ENCODE measurements at regions not wholly inside any gene's neighbourhood (a gene's known extent, or its start where the extent isn't known, plus 50 kb on each side); places are given as distances from the start of the nearest gene placed in this dataset.

- TF ChIP-seq CTCF (IDR thresholded peaks at IDR 0.05) = no peak
Measured at GRCh38 chr7:47724335-47724982, 142.5 kb upstream of the TNS3 start.

DNA sequence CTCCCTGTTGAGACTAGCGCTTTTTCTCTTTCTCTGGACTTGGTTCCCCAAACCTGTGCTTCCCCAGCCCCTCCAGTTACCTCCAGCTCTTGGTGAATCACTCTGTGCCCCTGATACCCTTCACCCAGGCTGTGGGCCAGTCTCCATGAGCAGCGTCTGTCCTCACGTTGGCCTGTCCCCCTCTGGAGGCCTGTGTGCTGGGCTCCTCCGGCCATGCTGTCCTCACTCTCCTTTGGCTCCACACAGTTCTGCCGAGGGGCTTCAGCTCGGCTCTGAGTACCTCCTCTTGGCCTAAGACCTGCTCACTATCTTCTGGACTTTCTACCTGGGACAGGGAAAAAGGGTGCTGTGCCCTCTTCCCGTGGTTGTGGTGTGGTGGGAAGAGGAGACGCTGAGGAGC is 140.2 kb upstream of the TNS3 start:
- TF ChIP-seq CTCF (IDR thresholded peaks at IDR 0.05) = no peak

GRCh38 chr7:47721670-47722069 is 139.8 kb upstream of the TNS3 start:
- peak; percentile 41 for TF ChIP-seq CTCF (IDR thresholded peaks at IDR 0.05)

DNA sequence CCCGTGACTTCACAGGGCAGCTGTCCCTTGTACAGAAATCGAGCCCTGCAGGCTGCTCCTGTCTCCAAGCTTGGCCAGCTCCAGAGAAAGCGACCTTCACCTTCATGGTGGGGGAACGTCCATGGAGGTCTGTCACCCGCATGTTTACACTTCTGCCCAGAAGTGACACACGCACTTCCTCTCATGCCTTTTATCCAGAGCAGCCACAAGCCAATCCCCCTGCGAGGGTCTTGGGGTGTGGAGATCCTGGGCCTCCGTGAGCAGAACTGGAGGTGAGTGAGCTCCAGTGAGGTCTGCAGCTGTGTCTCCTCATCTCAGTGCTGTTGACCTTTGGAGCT is 139.0 kb upstream of the TNS3 start:
- no peak for TF ChIP-seq CTCF (IDR thresholded peaks at IDR 0.05)

DNA sequence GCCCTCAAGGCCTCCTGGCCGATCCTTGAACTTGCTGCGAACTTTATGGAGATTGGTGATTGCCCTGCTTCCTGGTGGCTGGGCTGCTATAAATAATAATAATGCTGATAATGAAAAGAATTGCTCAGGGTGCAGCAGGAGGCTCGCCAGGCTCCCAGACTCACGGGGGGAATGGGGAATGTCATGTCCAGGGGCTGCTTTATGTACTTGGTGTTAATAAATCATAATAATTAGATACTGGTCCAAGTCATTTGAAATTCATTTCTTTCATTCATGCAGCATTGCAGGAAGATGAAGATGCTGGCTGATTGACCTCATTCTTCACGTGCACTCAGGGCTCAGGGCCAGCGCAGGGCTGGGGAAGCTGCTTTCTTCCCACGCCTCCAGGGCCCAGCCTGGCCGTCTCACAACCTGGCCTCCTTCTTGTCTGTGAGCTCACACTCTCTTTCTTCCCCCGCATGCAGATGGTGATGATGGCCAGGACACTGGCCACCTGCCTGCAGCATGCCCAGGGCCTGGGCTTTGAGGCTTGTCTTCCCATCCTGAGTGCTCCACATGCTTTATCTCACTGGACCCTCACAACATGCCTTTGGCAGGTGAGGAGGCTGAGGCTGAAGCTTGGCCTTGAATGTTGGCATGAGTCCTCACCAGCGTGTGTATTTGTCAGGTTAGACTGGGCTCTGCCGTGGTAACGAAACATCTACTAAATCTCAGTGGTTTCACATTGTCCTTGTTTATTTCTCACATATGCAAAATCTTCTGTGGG is 138.4 kb upstream of the TNS3 start:
- TF ChIP-seq CTCF (IDR thresholded peaks at IDR 0.05) = no peak

GRCh38 chr7:47719675-47720074 is 137.8 kb upstream of the TNS3 start:
- no peak for TF ChIP-seq CTCF (IDR thresholded peaks at IDR 0.05)

DNA sequence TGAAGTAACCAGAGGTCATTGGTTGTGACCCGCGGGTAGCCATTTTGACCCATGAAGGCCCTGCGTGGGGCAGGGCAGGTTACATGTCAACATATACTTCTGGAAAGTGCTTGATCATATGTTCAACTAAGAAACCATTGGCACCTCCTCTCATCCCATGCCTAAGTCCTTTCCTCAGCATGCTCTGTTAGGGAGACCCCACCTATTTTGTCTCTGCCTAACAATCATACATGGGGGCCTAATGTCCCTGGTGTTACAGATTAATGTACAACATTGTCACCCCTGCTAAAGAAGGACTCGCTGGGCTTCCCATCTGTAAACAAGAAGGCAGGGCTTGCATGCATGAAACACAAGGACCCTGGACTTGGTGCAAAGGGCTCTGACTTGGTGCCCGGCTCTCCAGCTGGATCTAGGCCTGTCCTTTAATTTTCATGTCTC is 133.7 kb upstream of the TNS3 start:
- no peak for TF ChIP-seq CTCF (IDR thresholded peaks at IDR 0.05)

Data from LNCAP (cell line).